NT2/D1 (cell line): ENCODE measurements at regions not wholly inside any gene's neighbourhood (a gene's known extent, or its start where the extent isn't known, plus 50 kb on each side); places are given as distances from the start of the nearest gene placed in this dataset.

Experiments
- SUZ12 ChIP-seq: IDR thresholded peaks from 2 replicates; pipeline ENCODE4 v1.6.1; 2011; ENCODE audit not compliant: insufficient read length, insufficient read depth; ENCODE audit errors: extremely low read depth
- YY1 ChIP-seq: IDR thresholded peaks from 2 replicates; pipeline ENCODE4 v1.6.1; 2011; ENCODE audit not compliant: insufficient read length, insufficient read depth
- ZNF274 ChIP-seq: IDR thresholded peaks from 2 replicates; pipeline ENCODE4 v1.6.1; 2011; ENCODE audit warnings: mild to moderate bottlenecking, low read depth, low read length

DNA sequence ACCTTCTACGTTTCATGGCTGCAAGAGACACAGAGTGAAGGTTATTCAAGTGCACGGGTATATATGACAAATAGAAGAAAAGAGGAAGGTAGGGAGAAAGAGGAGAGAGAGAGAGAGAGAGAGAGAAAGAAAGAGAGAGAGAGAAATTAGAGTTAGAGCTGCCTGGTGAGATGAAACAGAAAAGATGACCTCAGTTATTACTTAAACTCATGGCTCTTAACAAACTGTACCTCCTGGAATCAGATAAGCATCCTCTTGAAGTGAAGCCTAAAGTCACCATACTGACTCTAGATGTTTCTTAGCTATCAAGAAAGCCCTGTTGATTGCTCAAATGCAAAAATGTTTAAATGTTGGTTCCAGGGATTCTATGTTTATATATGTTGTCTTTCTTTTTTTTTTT, 597.7 kb upstream of the ZP4 start:
- TF ChIP-seq SUZ12: no peak
- no peak for TF ChIP-seq YY1
- no peak for TF ChIP-seq ZNF274
